SJCRH30 (cell line): ENCODE measurements at regions not wholly inside any gene's neighbourhood (a gene's known extent, or its start where the extent isn't known, plus 50 kb on each side); places are given as distances from the start of the nearest gene placed in this dataset.
"Not testable (repeated sequence)": the region's sequence is repeated elsewhere in the genome, so short reads cannot be mapped to it uniquely, and the experiment has no call there.

Source experiments
- DNase-seq, 2 experiments: peaks; one replicate each; pipeline ENCODE4 v3.0.0-alpha.2; 2015 to 2020
- H3K27ac ChIP-seq: fragments of 250-450 bp; sonication (Bioruptor Pico); 2 replicates; pipeline ENCODE4 v1.5.1; 2020; ENCODE audit warnings: mild to moderate bottlenecking, moderate library complexity
- H3K27me3 ChIP-seq: fragments of 250-450 bp; sonication (Bioruptor Pico); 2 replicates; pipeline ENCODE4 v1.5.1; 2020; ENCODE audit warnings: mild to moderate bottlenecking, moderate library complexity
- H3K36me3 ChIP-seq: fragments of 250-450 bp; sonication (Bioruptor Pico); 2 replicates; pipeline ENCODE4 v1.5.1; 2020; ENCODE audit warnings: mild to moderate bottlenecking, moderate library complexity
- H3K4me1 ChIP-seq: fragments of 250-450 bp; sonication (Bioruptor Pico); 2 replicates; pipeline ENCODE4 v1.5.1; 2020; ENCODE audit warnings: mild to moderate bottlenecking, moderate library complexity
- H3K4me3 ChIP-seq: fragments of 250-450 bp; sonication (Bioruptor Pico); 2 replicates; pipeline ENCODE4 v1.5.1; 2020; ENCODE audit warnings: mild to moderate bottlenecking, moderate library complexity
- H3K9me3 ChIP-seq: fragments of 250-450 bp; sonication (Bioruptor Pico); replicated peaks from 2 replicates; pipeline ENCODE4 v1.5.1; 2020; ENCODE audit warnings: mild to moderate bottlenecking, moderate library complexity

GRCh38 chr10:34024693-34025425 lies 690.4 kb upstream of the NRP1 start:
- no peak overlapping the region for H3K27ac ChIP-seq
- no peaks in the 10 kb centered on the region for H3K36me3 ChIP-seq
- no peaks in the 10 kb centered on the region for H3K27me3 ChIP-seq
- H3K4me1 ChIP-seq: no peaks in the 10 kb centered on the region
- no peak overlapping the region for H3K4me3 ChIP-seq
- no peak for DNase-seq
- no peaks in the 10 kb centered on the region for H3K9me3 ChIP-seq

DNA sequence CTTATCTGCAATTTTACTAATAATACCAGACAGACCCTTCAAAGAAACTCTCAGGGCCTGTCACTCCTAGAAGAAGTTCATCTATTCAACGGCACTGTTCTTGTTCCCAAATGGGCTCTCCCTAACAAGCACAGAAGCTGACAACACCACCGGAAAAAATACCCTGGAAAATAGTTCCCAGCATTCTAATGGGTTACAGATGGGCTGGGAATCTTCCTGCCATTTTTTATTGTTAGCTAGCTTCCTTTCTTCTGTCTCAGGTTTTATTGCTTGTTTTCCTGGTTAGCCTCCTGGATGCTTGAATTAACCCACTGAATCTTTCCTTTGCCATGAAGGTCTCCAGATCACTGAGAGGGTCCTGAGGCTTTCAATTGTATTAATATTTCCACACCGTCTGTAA lies 689.8 kb upstream of the NRP1 start:
- no peaks in the 10 kb centered on the region for H3K27me3 ChIP-seq
- no peak overlapping the region for H3K27ac ChIP-seq

GRCh38 chr10:34022195-34022594 lies 687.7 kb upstream of the NRP1 start:
- Histone ChIP-seq H3K4me1 (no peaks in the 10 kb centered on the region), H3K27ac (no peak overlapping the region), H3K4me3 (no peak overlapping the region), H3K9me3 (no peaks in the 10 kb centered on the region), H3K36me3 (no peaks in the 10 kb centered on the region), H3K27me3 (no peaks in the 10 kb centered on the region)
- DNase-seq: no peak

More for the DNA sequence above, 689.8 kb upstream of the NRP1 start:
- Histone ChIP-seq H3K9me3 (no peaks in the 10 kb centered on the region), H3K36me3 (no peaks in the 10 kb centered on the region), H3K4me3 (no peak overlapping the region), H3K4me1 (no peaks in the 10 kb centered on the region)
- DNase-seq: no peak

- DNase-seq: no peak
- H3K36me3 ChIP-seq: no peaks in the 10 kb centered on the region
- H3K9me3 ChIP-seq: no peaks in the 10 kb centered on the region
- no peak overlapping the region for H3K4me3 ChIP-seq
- H3K4me1 ChIP-seq: no peaks in the 10 kb centered on the region
- H3K27ac ChIP-seq: no peak overlapping the region
- no peaks in the 10 kb centered on the region for H3K27me3 ChIP-seq
Observed at GRCh38 chr10:34018784-34019183, 684.3 kb upstream of the NRP1 start.

- Histone ChIP-seq H3K27ac (no peak overlapping the region), H3K36me3 (no peaks in the 10 kb centered on the region), H3K9me3 (no peaks in the 10 kb centered on the region), H3K4me3 (no peak overlapping the region), H3K27me3 (no peaks in the 10 kb centered on the region), H3K4me1 (no peaks in the 10 kb centered on the region)
- DNase-seq: no peak
Observed at GRCh38 chr10:34018129-34018528, 683.7 kb upstream of the NRP1 start.

DNA sequence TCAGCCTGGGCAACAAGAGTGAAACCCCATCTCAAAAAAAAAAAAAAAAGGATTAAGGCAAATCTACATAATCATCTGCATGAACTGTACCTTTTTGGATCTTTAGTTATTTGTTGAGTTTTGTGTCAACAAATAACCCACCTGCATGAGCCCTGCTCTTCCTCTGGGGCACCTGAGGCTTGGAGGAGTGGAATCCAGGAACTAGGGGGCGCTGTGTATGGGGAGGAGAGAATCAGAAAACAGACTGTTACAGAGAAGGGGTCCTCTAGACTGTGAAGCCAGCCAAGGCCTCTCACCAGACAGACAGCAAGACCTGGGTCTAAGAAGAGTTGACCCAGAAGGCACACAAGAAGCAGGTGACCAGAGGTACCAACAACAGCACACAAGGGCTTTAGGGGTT lies 682.8 kb upstream of the NRP1 start:
- H3K27me3 ChIP-seq: no peaks in the 10 kb centered on the region
- H3K9me3 ChIP-seq: no peaks in the 10 kb centered on the region
- H3K4me1 ChIP-seq: no peaks in the 10 kb centered on the region
- no peak overlapping the region for H3K4me3 ChIP-seq
- no peaks in the 10 kb centered on the region for H3K36me3 ChIP-seq
- peak in 1 of 2 experiments; percentile 4 for DNase-seq
- H3K27ac ChIP-seq: no peak overlapping the region

DNA sequence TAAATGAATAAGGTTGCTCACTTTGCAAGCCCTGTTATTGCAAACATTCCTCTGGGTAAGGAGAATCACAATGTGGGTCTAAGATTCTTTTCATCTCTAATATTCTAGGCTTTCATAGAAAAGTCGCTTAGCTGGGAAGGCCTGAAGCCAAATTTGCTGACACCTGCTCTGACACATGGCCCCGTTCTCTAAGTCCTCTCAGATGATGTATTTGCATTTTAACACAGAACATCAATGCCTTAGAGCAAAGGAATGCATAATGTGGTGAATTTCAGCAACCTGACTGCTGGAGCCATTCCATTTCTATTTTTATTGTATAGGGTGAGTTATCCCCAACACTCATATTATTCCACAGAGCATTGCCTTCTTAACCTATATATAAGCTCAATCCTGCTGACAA lies 682.1 kb upstream of the NRP1 start:
- Histone ChIP-seq H3K27me3 (no peaks in the 10 kb centered on the region), H3K36me3 (no peaks in the 10 kb centered on the region), H3K4me3 (no peak overlapping the region), H3K27ac (no peak overlapping the region), H3K9me3 (no peaks in the 10 kb centered on the region), H3K4me1 (no peaks in the 10 kb centered on the region)
- no peak for DNase-seq

- Histone ChIP-seq H3K27me3 (no peaks in the 10 kb centered on the region), H3K4me3 (no peak overlapping the region), H3K36me3 (no peaks in the 10 kb centered on the region), H3K9me3 (no peaks in the 10 kb centered on the region), H3K4me1 (no peaks in the 10 kb centered on the region), H3K27ac (no peak overlapping the region)
- DNase-seq: no peak
Observed at GRCh38 chr10:34015700-34016099, 681.2 kb upstream of the NRP1 start.

DNA sequence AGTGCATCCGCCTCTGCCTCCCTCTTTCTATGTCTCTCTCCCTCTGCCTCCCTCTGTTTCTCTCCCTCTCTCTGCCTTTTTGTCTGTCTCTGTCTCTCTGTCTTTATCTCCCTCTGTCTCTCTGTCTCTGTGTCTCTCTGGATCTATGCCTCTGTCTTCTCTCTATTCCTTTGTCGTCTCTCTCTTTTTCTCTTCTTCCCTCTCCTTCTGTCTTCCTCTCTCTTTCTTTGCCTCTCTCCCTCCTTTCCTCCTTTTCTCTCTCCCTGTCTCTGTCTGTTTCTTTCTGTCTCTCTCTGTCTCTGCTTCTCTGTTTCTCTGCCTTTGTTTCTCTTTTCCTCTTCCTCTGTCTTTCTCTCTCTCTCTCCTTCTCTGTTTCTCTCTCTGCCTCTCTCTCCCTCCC lies 678.8 kb upstream of the NRP1 start:
- Histone ChIP-seq H3K36me3 (no peaks in the 10 kb centered on the region), H3K9me3 (no peaks in the 10 kb centered on the region), H3K4me1 (no peaks in the 10 kb centered on the region), H3K27me3 (no peaks in the 10 kb centered on the region), H3K27ac (no peak overlapping the region), H3K4me3 (no peak overlapping the region)
- no peak for DNase-seq

- no peak overlapping the region for H3K4me3 ChIP-seq
- no peaks in the 10 kb centered on the region for H3K4me1 ChIP-seq
- no peak for DNase-seq
- no peaks in the 10 kb centered on the region for H3K36me3 ChIP-seq
- H3K9me3 ChIP-seq: no peaks in the 10 kb centered on the region
- H3K27ac ChIP-seq: no peak overlapping the region
- no peaks in the 10 kb centered on the region for H3K27me3 ChIP-seq
Observed at GRCh38 chr10:34010891-34011290, 676.4 kb upstream of the NRP1 start.

GRCh38 chr10:34010228-34010627 lies 675.8 kb upstream of the NRP1 start:
- not testable (repeated sequence) for H3K9me3 ChIP-seq, H3K27me3 ChIP-seq, H3K4me3 ChIP-seq, H3K4me1 ChIP-seq, H3K36me3 ChIP-seq, H3K27ac ChIP-seq, DNase-seq

- no peaks in the 10 kb centered on the region for H3K27me3 ChIP-seq
- H3K27ac ChIP-seq: no peak overlapping the region
- H3K9me3 ChIP-seq: no peaks in the 10 kb centered on the region
- no peak overlapping the region for H3K4me3 ChIP-seq
- H3K4me1 ChIP-seq: no peaks in the 10 kb centered on the region
- no peak for DNase-seq
- no peaks in the 10 kb centered on the region for H3K36me3 ChIP-seq
Observed at GRCh38 chr10:34008656-34009055, 674.2 kb upstream of the NRP1 start.

- H3K4me1 ChIP-seq: no peaks in the 10 kb centered on the region
- no peak for DNase-seq
- no peaks in the 10 kb centered on the region for H3K27me3 ChIP-seq
- no peak overlapping the region for H3K27ac ChIP-seq
- no peaks in the 10 kb centered on the region for H3K36me3 ChIP-seq
- no peaks in the 10 kb centered on the region for H3K9me3 ChIP-seq
- H3K4me3 ChIP-seq: no peak overlapping the region
Observed at GRCh38 chr10:34006471-34006870, 672.0 kb upstream of the NRP1 start.

- no peak overlapping the region for H3K27ac ChIP-seq
- no peak overlapping the region for H3K4me3 ChIP-seq
- H3K4me1 ChIP-seq: no peaks in the 10 kb centered on the region
- no peak for DNase-seq
- H3K27me3 ChIP-seq: no peaks in the 10 kb centered on the region
- no peaks in the 10 kb centered on the region for H3K36me3 ChIP-seq
- H3K9me3 ChIP-seq: no peaks in the 10 kb centered on the region
Observed at GRCh38 chr10:34003561-34003960, 669.1 kb upstream of the NRP1 start.

DNA sequence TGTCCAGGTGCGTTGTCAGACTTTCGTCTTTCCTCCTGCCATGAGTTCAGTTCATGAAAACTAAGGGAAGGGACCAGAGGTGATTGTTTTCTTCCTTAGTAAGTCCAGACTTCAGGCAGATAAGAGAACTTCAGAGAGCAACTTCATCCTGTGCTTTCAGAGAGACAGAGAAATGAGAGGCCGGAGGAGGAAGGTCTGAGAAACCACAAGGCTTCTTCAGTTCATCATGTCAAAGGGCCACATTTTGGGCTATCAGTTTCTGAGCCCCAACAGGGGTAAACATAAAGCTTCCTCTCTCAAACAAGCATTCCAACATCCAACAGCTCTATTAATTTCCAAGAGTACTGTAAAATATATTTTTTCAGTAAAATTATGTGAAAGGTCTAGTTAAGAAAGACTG lies 668.4 kb upstream of the NRP1 start:
- Histone ChIP-seq H3K27ac (no peak overlapping the region), H3K27me3 (no peaks in the 10 kb centered on the region), H3K9me3 (no peaks in the 10 kb centered on the region), H3K4me1 (no peaks in the 10 kb centered on the region), H3K4me3 (no peak overlapping the region), H3K36me3 (no peaks in the 10 kb centered on the region)
- DNase-seq: no peak

DNA sequence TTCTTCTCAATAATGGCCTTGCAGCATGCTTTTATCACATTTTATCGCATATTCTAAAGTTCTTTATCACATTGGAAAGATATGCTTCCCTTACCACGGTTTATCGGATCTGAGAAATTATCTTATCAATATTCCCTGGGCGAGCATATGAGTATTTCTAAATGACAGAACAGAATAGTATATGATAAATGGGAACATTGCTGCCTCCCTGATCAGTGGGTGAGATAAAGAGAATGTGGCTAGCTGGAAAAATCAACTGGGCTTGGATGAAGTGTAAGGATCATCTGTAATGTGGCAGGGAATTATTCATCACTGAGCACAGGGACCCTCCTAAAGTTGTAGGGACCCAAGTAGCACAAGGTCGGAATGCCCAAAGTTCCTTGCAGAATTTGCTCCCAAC lies 667.4 kb upstream of the NRP1 start:
- Histone ChIP-seq H3K36me3 (no peaks in the 10 kb centered on the region), H3K9me3 (no peaks in the 10 kb centered on the region), H3K4me3 (no peak overlapping the region), H3K27ac (no peak overlapping the region), H3K4me1 (no peaks in the 10 kb centered on the region), H3K27me3 (no peaks in the 10 kb centered on the region)
- DNase-seq: no peak
